ENCODE measurements at regions not wholly inside any gene's neighbourhood (a gene's known extent, or its start where the extent isn't known, plus 50 kb on each side); places are given as distances from the start of the nearest gene placed in this dataset.

GRCh38 chr3:124140746-124141145, 148.8 kb upstream of the ROPN1 start:
- TF ChIP-seq CTCF (conservative IDR thresholded peaks at IDR 0.05) = no peak
- H3K27ac ChIP-seq = no peak overlapping the region

GRCh38 chr3:124142389-124142970, 150.6 kb upstream of the ROPN1 start:
- TF ChIP-seq CTCF (conservative IDR thresholded peaks at IDR 0.05) = no peak
- no peak overlapping the region for H3K27ac ChIP-seq

GRCh38 chr3:124143047-124143446, 151.1 kb upstream of the ROPN1 start:
- no peak overlapping the region for H3K27ac ChIP-seq
- TF ChIP-seq CTCF (conservative IDR thresholded peaks at IDR 0.05) = no peak

GRCh38 chr3:124144035-124144814, 152.3 kb upstream of the ROPN1 start:
- no peak overlapping the region for H3K27ac ChIP-seq
- TF ChIP-seq CTCF (conservative IDR thresholded peaks at IDR 0.05) = no peak

- H3K27ac ChIP-seq = no peak overlapping the region
- TF ChIP-seq CTCF (conservative IDR thresholded peaks at IDR 0.05) = no peak
Observed at GRCh38 chr3:124147429-124147828, 155.5 kb upstream of the ROPN1 start.

- H3K27ac ChIP-seq = no peak overlapping the region
- no peak for TF ChIP-seq CTCF (conservative IDR thresholded peaks at IDR 0.05)
Observed at GRCh38 chr3:124147946-124148345, 156.0 kb upstream of the ROPN1 start.

GRCh38 chr3:124149081-124149480, 157.2 kb upstream of the ROPN1 start:
- no peak for TF ChIP-seq CTCF (conservative IDR thresholded peaks at IDR 0.05)
- H3K27ac ChIP-seq = no peak overlapping the region
